ENCODE measurements at regions not wholly inside any gene's neighbourhood (a gene's known extent, or its start where the extent isn't known, plus 50 kb on each side); places are given as distances from the start of the nearest gene placed in this dataset.
"Not testable (repeated sequence)": the region's sequence is repeated elsewhere in the genome, so short reads cannot be mapped to it uniquely, and the experiment has no call there.

DNA sequence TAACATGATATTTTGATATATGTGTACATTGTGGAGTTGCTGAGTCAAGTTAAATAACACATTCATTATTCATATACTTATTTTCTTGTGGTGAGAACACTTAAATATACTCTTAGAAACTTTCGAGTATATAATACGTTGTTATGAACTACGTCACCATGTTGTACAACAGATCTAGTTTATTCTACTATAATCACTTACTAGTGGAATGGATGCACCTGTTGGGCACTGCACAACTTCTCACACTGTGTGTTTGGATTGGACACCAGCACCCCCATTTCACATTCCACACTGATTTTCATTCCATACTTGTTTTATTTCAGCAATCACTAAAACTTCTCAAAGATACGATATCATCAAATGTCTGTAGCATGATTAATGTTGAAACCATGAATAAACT, 407.3 kb downstream of the RPS24 start:
- Mint-ChIP-seq H3K4me1 (ENCODE audit: unreplicated experiment) (peaks cover 30% of the 10 kb centered on the region), H3K27me3 (ENCODE audit: unreplicated experiment) (peaks cover 7% of the 10 kb centered on the region), H3K27ac (ENCODE audit: unreplicated experiment) (no peak overlapping the region), H3K9me3 (ENCODE audit: unreplicated experiment) (no peaks in the 10 kb centered on the region), H3K36me3 (ENCODE audit: low read depth, unreplicated experiment) (no peaks in the 10 kb centered on the region), H3K4me3 (ENCODE audit: unreplicated experiment) (no peak overlapping the region)
- TF ChIP-seq CTCF (IDR thresholded peaks at IDR 0.05; ENCODE audit: unreplicated experiment) = no peak
- DNase-seq (ENCODE audit: low spot score) = no peak

DNA sequence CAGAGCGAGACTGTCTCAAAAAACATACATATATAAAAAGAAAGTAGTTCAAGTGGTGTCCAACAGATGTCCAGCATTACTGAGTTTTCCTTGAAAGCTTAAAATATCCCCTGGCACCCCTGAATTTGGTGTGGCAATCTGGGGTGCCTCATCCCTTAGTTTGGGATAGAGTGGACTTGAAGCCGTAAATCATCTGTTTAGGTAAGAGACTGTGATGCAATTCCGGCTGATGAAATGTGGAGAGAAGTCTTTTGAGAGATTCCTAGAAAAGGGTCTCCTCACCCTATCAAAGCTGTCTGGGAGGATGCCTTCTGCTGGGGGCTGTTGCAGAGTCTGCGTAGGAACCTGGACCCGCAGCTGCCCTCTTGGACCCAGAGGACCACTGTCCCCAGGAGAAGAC, 408.0 kb downstream of the RPS24 start:
- Mint-ChIP-seq H3K27ac (ENCODE audit: unreplicated experiment) (no peak overlapping the region), H3K4me1 (ENCODE audit: unreplicated experiment) (peaks cover 26% of the 10 kb centered on the region)

DNA sequence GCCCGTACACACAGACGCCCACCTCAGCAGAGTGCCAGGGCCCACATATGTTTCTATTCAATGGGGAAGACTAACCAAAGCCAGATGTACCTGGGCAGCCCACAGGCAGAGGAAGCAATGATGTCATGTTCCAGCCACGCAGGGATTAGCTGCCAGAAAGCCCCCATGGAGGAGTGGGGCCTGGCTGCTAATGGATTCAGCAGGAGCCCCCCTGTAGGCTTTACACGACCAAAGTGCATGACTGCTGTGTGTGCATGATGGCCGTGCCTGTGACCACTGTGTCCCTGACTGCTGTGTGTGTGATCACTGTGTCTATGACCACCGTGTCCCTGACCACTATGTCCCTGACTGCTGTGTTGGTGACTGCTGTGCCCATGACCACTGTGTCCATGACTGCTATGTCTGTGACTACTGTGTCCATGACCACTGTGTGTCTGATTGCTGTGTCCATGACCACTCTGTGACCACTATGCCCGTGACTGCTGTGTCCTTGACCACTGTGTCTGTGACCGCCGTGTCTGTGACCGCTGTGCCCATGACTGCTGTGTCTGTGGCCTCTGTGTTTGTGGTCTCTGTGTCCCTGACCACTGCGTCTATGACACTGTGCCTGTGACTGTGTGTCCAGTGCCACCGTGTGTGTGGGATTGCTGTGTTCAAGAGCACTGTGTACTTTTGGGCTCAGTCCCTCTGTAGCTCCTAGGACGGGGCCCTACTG, 409.3 kb downstream of the RPS24 start:
- no peaks in the 10 kb centered on the region for H3K9me3 Mint-ChIP-seq (ENCODE audit: unreplicated experiment)
- peaks cover 13% of the 10 kb centered on the region for H3K4me1 Mint-ChIP-seq (ENCODE audit: unreplicated experiment)
- peaks cover 2% of the 10 kb centered on the region for H3K27me3 Mint-ChIP-seq (ENCODE audit: unreplicated experiment)
- H3K27ac Mint-ChIP-seq (ENCODE audit: unreplicated experiment) = no peak overlapping the region
- DNase-seq (ENCODE audit: low spot score) = no peak
- no peak overlapping the region for H3K4me3 Mint-ChIP-seq (ENCODE audit: unreplicated experiment)
- H3K36me3 Mint-ChIP-seq (ENCODE audit: low read depth, unreplicated experiment) = no peaks in the 10 kb centered on the region
- no peak for TF ChIP-seq CTCF (IDR thresholded peaks at IDR 0.05; ENCODE audit: unreplicated experiment)

More for the DNA sequence above, 408.0 kb downstream of the RPS24 start:
- no peaks in the 10 kb centered on the region for H3K36me3 Mint-ChIP-seq (ENCODE audit: low read depth, unreplicated experiment)
- H3K27me3 Mint-ChIP-seq (ENCODE audit: unreplicated experiment) = peaks cover 7% of the 10 kb centered on the region
- no peak for DNase-seq (ENCODE audit: low spot score)
- no peak for TF ChIP-seq CTCF (IDR thresholded peaks at IDR 0.05; ENCODE audit: unreplicated experiment)
- no peaks in the 10 kb centered on the region for H3K9me3 Mint-ChIP-seq (ENCODE audit: unreplicated experiment)
- no peak overlapping the region for H3K4me3 Mint-ChIP-seq (ENCODE audit: unreplicated experiment)

DNA sequence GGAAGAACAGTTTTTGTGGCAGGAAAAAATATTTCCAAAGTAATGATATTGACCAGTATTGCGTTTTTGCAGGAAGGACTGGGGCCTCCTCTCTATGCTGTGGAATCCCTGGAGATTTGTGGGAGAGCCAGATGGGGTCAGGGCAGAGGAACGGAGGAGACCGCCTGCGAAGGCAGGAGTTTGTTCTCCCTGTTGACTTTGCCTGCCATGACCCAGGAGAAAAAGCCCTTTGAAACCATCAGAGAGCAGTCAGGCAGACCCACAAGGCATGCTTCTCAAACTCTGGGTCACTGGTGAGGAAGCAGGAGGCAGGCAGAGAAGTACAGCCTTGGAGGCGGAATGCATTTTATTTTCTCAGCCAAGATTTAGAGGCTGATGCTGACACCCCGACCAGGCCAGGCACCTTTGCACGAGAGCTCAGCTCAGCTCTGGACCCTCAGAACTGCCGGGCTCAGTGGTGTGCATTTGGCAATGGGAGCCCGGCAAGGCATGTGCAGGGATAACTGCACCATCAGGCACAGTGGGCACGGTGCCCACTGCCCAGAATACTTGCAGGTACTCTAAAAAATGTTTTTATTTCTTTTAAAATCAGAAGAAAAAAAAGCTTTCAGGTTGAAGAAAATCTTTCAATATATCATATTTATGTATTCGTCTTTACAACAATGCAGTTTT, 410.4 kb downstream of the RPS24 start:
- Mint-ChIP-seq H3K27me3 (ENCODE audit: unreplicated experiment) (peaks cover 3% of the 10 kb centered on the region), H3K4me1 (ENCODE audit: unreplicated experiment) (peaks cover 6% of the 10 kb centered on the region), H3K9me3 (ENCODE audit: unreplicated experiment) (no peaks in the 10 kb centered on the region), H3K27ac (ENCODE audit: unreplicated experiment) (no peak overlapping the region), H3K4me3 (ENCODE audit: unreplicated experiment) (no peak overlapping the region), H3K36me3 (ENCODE audit: low read depth, unreplicated experiment) (no peaks in the 10 kb centered on the region)
- TF ChIP-seq CTCF (IDR thresholded peaks at IDR 0.05; ENCODE audit: unreplicated experiment) = no peak
- DNase-seq (ENCODE audit: low spot score) = no peak

DNA sequence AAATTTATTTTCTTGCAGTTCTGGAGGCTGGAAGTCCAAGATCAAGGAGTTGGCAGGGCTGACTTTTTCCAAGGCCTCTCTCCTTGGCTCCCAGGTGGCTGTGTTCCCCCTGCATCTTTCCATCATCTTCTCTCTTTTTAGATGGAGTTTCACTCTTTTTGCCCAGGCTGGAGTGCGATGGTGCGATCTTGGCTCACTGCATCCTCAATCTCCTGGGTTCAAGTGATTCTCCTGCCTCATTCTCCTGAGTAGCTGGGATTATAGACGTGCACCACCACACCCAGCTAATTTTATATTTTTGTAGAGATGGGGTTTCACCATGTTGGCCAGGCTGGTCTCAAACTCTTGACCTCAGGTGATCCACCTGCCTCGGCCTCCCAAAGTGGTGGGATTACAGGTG, 411.1 kb downstream of the RPS24 start:
- H3K27ac Mint-ChIP-seq (ENCODE audit: unreplicated experiment); H3K4me3 Mint-ChIP-seq (ENCODE audit: unreplicated experiment); H3K9me3 Mint-ChIP-seq (ENCODE audit: unreplicated experiment); H3K36me3 Mint-ChIP-seq (ENCODE audit: low read depth, unreplicated experiment); H3K27me3 Mint-ChIP-seq (ENCODE audit: unreplicated experiment); DNase-seq (ENCODE audit: low spot score); H3K4me1 Mint-ChIP-seq (ENCODE audit: unreplicated experiment): not testable (repeated sequence)
